ENCODE measurements at regions not wholly inside any gene's neighbourhood (a gene's known extent, or its start where the extent isn't known, plus 50 kb on each side); places are given as distances from the start of the nearest gene placed in this dataset.

DNA sequence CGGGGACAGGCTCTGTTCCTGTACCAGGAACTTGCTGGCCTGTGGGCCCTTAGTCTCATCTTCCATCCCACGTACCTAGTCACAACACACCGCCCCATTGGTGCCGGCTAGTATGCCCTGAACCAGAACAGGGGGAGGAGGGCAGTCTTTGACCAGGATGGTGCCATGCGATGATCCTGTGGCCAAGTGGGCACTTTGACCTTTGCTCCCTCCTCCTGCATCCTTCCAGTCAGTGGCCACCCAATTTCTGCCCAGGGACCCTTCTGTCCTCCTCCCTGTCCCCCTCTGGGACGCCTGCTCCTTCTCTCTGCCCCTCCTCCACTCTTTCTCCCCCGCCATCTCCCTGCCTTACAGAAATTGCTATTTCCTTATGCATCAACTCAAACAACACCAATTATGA, 126.3 kb upstream of the CHST15 start:
- H3K4me1 Mint-ChIP-seq = peaks cover 65% of the 10 kb centered on the region
- peak overlapping the region in 1 of 3 experiments; percentile 33 for H3K4me3 Mint-ChIP-seq
- H3K36me3 Mint-ChIP-seq (ENCODE audit: low read depth) = no peaks in the 10 kb centered on the region
- peaks cover 21% of the 10 kb centered on the region for H3K27me3 Mint-ChIP-seq (ENCODE audit: low read depth)
- TF ChIP-seq, protein P1, sequence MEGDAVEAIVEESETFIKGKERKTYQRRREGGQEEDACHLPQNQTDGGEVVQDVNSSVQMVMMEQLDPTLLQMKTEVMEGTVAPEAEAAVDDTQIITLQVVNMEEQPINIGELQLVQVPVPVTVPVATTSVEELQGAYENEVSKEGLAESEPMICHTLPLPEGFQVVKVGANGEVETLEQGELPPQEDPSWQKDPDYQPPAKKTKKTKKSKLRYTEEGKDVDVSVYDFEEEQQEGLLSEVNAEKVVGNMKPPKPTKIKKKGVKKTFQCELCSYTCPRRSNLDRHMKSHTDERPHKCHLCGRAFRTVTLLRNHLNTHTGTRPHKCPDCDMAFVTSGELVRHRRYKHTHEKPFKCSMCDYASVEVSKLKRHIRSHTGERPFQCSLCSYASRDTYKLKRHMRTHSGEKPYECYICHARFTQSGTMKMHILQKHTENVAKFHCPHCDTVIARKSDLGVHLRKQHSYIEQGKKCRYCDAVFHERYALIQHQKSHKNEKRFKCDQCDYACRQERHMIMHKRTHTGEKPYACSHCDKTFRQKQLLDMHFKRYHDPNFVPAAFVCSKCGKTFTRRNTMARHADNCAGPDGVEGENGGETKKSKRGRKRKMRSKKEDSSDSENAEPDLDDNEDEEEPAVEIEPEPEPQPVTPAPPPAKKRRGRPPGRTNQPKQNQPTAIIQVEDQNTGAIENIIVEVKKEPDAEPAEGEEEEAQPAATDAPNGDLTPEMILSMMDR (IDR thresholded peaks at IDR 0.05; ENCODE audit: unreplicated experiment in 3 of 3) = no peak
- H3K27ac Mint-ChIP-seq = peak overlapping the region in 1 of 3 experiments; percentile 74
- peaks cover 2% of the 10 kb centered on the region for H3K9me3 Mint-ChIP-seq

DNA sequence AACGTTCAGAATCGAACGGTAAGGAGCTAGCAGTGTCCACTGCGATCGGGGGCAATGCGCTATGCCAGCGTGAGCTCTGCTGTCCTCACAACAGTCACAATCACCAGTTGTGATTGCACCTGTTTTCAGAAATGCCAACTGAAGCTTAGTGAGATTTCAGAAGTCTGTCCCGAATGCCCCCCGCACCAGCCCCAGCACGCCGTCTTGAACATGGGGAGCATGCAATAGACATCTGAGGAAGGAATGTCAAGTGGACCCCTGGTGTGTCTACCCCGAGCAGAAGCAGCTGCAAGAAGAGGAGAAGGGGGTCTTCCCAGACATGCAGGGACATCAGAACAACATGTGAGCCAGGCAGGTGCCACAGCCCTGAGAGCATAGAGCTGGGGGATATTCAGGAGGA, 125.7 kb upstream of the CHST15 start:
- H3K27me3 Mint-ChIP-seq (ENCODE audit: low read depth) = peaks cover 21% of the 10 kb centered on the region

DNA sequence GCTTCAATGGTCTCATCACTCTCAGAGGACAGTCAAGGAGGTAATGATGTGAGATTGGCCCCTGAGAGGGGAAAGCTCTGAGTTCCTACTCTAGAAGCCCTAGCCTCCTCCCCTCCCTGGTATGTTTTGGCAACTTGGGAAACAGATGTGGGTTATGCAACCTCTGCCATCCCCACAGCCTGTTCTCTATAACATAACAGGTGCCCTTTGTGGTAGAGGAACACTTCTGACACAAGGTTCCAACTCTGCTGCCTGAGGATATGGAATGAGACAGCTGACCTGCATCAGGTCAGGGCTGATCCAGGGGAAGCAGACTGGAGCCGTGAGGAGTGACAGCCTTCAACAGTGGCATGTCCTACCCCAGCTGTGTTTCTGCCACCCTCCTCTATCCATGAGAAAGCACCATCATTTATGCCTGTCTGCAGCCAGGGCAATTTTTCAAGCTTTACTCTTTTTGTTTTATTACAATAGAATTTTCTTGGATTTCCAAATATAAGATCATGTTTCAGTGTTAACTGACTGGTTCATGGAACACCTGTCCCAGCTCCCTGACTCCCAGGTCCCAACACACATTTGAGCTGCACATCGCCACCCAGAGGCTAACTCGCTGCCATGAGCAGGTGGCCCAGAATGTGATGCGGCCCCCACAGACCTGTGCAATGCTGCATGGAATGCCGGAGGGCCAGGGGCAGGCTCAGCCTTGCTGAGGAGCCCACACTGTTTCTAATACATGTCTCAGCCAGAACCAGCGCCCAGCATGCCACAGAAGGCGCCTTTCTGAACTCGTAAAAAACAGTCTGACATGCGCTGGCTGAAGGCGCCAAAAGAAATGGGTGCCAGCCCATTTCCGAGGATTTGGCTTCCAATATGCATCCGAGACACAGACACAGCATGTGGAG, 124.8 kb upstream of the CHST15 start:
- Mint-ChIP-seq H3K27me3 (ENCODE audit: low read depth) (peaks cover 21% of the 10 kb centered on the region), H3K36me3 (ENCODE audit: low read depth) (no peaks in the 10 kb centered on the region), H3K27ac (no peak overlapping the region), H3K4me1 (peaks cover 72% of the 10 kb centered on the region), H3K9me3 (peaks cover 2% of the 10 kb centered on the region), H3K4me3 (no peak overlapping the region)
- TF ChIP-seq, protein P1 (IDR thresholded peaks at IDR 0.05; ENCODE audit: unreplicated experiment in 3 of 3) = no peak

More for the DNA sequence above, 125.7 kb upstream of the CHST15 start:
- H3K4me1 Mint-ChIP-seq = peaks cover 69% of the 10 kb centered on the region
- H3K27ac Mint-ChIP-seq = peak overlapping the region; percentile 35 to 84 (median 71)
- H3K36me3 Mint-ChIP-seq (ENCODE audit: low read depth) = no peaks in the 10 kb centered on the region
- H3K9me3 Mint-ChIP-seq = peaks cover 2% of the 10 kb centered on the region
- TF ChIP-seq, protein P1 (IDR thresholded peaks at IDR 0.05; ENCODE audit: unreplicated experiment in 3 of 3) = no peak
- peak overlapping the region in 1 of 3 experiments; percentile 83 for H3K4me3 Mint-ChIP-seq

DNA sequence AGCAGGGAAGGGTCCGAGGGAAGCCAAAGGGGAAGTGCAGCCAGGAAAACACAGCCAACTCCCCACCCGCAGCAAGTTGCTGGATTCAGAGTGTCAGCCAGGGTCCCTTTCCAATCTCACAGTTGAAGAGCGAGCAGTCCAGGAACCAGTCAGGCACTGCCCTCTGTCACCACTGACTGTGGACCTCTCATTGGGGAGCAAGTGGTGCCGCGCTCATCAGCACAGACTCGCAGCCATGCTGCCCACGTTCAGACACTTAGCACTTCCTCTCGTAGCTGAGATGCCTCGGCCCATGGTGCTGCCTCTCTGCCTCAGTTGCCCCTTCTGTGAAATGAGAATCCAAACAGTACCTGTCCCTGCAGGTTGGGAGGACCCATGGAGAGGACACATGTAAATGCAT, 123.6 kb upstream of the CHST15 start:
- Mint-ChIP-seq H3K27me3 (ENCODE audit: low read depth) (peaks cover 17% of the 10 kb centered on the region), H3K27ac (no peak overlapping the region), H3K4me1 (peaks cover 61% of the 10 kb centered on the region)

DNA sequence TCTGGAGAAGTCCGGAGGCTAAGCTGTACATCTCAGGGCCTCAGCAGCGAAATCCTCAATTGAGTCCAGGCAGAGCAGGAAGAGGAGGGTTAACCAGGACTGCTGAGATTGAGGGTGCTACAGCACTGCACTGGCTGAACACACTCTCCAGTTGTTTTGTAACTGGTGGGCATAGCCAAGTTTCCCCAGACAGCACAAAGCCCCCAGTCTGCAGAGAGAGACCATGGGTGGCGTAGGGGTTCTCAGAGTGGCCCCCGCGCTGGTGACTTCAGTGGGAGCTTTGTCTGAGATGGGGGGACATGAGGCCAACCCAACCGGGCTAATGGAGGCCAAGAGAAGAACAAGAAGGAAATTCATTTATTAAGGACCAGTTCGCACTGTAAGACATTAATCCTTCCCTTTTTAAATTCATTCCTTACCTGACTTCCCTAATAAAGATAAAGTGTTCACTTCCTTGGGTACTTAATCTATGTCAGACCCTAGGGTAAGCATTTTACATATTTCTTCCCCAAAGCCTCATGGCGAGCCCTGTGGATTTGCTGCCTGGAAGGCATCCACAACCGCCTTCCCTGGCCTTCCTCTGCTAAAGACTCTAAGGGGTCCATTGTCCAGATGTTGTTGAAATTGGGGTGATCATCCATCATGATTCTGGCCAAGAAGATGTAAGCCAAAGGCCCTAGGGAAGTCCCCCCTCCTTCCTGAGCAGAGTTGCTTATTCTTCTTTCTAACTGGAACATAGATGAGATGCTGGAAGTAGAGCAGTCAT, 121.4 kb upstream of the CHST15 start:
- H3K27ac Mint-ChIP-seq = peak overlapping the region; percentile 32 to 85 (median 77)
- H3K4me3 Mint-ChIP-seq = no peak overlapping the region
- peaks cover 38% of the 10 kb centered on the region for H3K4me1 Mint-ChIP-seq
- TF ChIP-seq, protein P1 (IDR thresholded peaks at IDR 0.05; ENCODE audit: unreplicated experiment in 3 of 3) = no peak
- no peaks in the 10 kb centered on the region for H3K36me3 Mint-ChIP-seq (ENCODE audit: low read depth)
- H3K27me3 Mint-ChIP-seq (ENCODE audit: low read depth) = peaks cover 21% of the 10 kb centered on the region
- H3K9me3 Mint-ChIP-seq = peaks cover 13% of the 10 kb centered on the region

More for the DNA sequence above, 123.6 kb upstream of the CHST15 start:
- Mint-ChIP-seq H3K36me3 (ENCODE audit: low read depth) (no peaks in the 10 kb centered on the region), H3K9me3 (peaks cover 4% of the 10 kb centered on the region), H3K4me3 (peak overlapping the region in 1 of 3 experiments; percentile 21)
- TF ChIP-seq, protein P1 (IDR thresholded peaks at IDR 0.05; ENCODE audit: unreplicated experiment in 3 of 3) = no peak

All from nephron (organoid).